RWPE2 (cell line): ENCODE measurements at regions not wholly inside any gene's neighbourhood (a gene's known extent, or its start where the extent isn't known, plus 50 kb on each side); places are given as distances from the start of the nearest gene placed in this dataset.

Experiments used
- ATAC-seq: fragments of 200-7000 bp; cut with Tn5 transposase; 3 replicates; pipeline ENCODE4 v1.9.1; 2021; ENCODE audit warnings: low read depth
- DNase-seq: peaks from one replicate; pipeline ENCODE4 v3.0.0-alpha.2; 2020; ENCODE audit warnings: low spot score
- H3K27ac ChIP-seq: fragments of 450-650 bp; 2 replicates; pipeline ENCODE4 v1.5.1; 2017; ENCODE audit warnings: mild to moderate bottlenecking; ENCODE audit not compliant: poor library complexity, severe bottlenecking
- H3K27me3 ChIP-seq: fragments of 250-450 bp; sonication (Bioruptor Pico); 2 replicates; pipeline ENCODE4 v1.5.1; 2021; ENCODE audit warnings: mild to moderate bottlenecking, moderate library complexity; ENCODE audit not compliant: insufficient read depth, poor library complexity, severe bottlenecking
- H3K36me3 ChIP-seq: fragments of 250-450 bp; sonication (Bioruptor Pico); 2 replicates; pipeline ENCODE4 v1.5.1; 2020; ENCODE audit warnings: low read depth, mild to moderate bottlenecking, moderate library complexity
- H3K4me1 ChIP-seq: fragments of 250-450 bp; sonication (Bioruptor Pico); 2 replicates; pipeline ENCODE4 v1.5.1; 2021; ENCODE audit warnings: mild to moderate bottlenecking, moderate library complexity; ENCODE audit not compliant: insufficient read depth, poor library complexity, severe bottlenecking
- H3K4me3 ChIP-seq: fragments of 250-450 bp; sonication (Bioruptor Pico); 2 replicates; pipeline ENCODE4 v1.5.1; 2021; ENCODE audit warnings: mild to moderate bottlenecking, moderate library complexity; ENCODE audit not compliant: severe bottlenecking
- H3K9me3 ChIP-seq: fragments of 250-450 bp; sonication (Bioruptor Pico); 2 replicates; pipeline ENCODE4 v1.5.1; 2021; ENCODE audit warnings: mild to moderate bottlenecking, moderate library complexity; ENCODE audit not compliant: severe bottlenecking
- TF ChIP-seq, protein P1 (sequence below): fragments of 450-650 bp; IDR thresholded peaks from one replicate; pipeline ENCODE4 v1.5.1; 2017; ENCODE audit warnings: mild to moderate bottlenecking, moderate library complexity; ENCODE audit not compliant: poor library complexity, severe bottlenecking

DNA sequence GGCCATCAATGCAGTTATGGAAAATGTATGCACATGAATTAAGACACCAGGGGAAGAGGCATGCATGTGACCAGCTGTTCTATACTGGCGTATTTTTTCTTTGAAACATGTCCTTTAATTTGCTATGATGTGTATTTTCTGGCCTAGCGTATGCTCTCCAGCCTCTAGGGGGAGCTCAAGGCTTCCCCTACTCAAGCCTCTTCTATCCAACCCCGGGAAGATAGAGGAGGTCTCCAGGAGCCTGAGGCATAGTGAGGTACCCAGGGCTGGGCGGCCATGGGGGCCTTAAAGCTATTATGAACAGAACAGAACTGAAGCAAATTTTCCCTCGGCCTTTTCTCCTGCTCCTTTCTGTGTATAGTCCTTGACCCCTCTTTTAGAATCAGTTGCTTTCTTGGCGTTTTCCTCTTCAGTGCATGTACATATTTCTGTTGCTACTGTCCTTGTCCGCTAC is 528.9 kb downstream of the MAFB start:
- H3K9me3 ChIP-seq, result no peaks in the 10 kb centered on the region
- no peak overlapping the region for H3K4me3 ChIP-seq
- DNase-seq (no peak), ATAC-seq (peak; percentile 92)
- no peaks in the 10 kb centered on the region for H3K36me3 ChIP-seq
- no peak overlapping the region for H3K27ac ChIP-seq
- TF ChIP-seq, protein P1, sequence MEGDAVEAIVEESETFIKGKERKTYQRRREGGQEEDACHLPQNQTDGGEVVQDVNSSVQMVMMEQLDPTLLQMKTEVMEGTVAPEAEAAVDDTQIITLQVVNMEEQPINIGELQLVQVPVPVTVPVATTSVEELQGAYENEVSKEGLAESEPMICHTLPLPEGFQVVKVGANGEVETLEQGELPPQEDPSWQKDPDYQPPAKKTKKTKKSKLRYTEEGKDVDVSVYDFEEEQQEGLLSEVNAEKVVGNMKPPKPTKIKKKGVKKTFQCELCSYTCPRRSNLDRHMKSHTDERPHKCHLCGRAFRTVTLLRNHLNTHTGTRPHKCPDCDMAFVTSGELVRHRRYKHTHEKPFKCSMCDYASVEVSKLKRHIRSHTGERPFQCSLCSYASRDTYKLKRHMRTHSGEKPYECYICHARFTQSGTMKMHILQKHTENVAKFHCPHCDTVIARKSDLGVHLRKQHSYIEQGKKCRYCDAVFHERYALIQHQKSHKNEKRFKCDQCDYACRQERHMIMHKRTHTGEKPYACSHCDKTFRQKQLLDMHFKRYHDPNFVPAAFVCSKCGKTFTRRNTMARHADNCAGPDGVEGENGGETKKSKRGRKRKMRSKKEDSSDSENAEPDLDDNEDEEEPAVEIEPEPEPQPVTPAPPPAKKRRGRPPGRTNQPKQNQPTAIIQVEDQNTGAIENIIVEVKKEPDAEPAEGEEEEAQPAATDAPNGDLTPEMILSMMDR, result peak; percentile 100
- H3K4me1 ChIP-seq, result no peaks in the 10 kb centered on the region
- no peaks in the 10 kb centered on the region for H3K27me3 ChIP-seq

DNA sequence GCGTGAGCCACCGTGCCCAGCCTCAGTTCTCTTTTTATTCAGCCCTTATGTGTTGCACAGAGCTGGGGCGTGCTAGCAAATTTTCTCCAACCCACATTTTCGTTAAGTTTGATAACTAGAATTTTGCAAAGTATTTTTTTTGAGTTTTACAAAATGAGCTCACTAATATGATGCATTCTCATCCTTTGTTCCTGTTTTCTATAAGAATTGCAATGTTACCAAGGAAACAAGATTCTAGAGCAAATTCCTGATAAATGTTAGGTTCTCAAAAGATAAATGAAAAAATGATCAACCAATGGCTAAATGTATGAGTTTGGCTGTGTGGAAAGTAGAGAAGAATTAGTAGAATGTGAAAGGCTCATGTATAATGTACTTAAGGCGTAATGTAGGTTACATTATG is 529.8 kb downstream of the MAFB start:
- Histone ChIP-seq H3K27ac (no peak overlapping the region), H3K4me1 (no peaks in the 10 kb centered on the region), H3K4me3 (no peak overlapping the region), H3K36me3 (no peaks in the 10 kb centered on the region), H3K27me3 (no peaks in the 10 kb centered on the region), H3K9me3 (no peaks in the 10 kb centered on the region)
- TF ChIP-seq, protein P1, result no peak
- DNase-seq (no peak), ATAC-seq (no peak)

DNA sequence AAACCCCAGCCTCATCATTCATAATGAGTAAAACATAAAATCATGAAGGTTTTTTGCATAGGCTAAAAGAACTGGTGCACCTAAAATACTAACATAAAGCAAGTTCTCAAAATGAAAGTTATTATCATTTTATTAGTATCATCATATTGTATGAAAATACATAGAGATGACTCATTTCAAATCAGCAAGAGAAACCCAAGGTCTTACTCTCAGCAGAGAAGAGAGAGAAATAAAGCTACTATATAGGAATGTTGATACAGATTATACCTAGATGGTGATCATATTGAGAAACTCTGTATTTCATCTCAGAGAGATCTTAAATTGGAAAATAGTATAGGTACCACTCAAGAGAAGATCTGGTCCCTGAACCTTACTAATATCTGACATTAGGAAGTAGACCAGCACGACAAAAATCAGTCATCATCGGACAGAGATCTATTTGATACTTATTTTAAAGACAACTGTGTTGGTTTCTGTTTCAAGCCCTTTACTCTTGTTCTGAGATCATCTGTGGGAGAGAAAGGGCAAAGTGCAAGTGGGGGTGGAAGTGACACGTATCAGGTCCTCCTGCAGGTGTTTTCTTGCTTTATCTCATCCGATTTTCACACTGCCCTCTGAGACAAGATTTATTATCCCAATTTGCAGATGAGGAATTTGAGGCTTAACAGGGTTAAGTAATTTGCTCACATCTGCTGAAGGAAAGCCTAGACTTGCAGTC is 532.3 kb downstream of the MAFB start:
- no peaks in the 10 kb centered on the region for H3K27me3 ChIP-seq
- no peaks in the 10 kb centered on the region for H3K4me1 ChIP-seq
- no peaks in the 10 kb centered on the region for H3K36me3 ChIP-seq
- no peak overlapping the region for H3K4me3 ChIP-seq
- no peak overlapping the region for H3K27ac ChIP-seq
- no peaks in the 10 kb centered on the region for H3K9me3 ChIP-seq
- TF ChIP-seq, protein P1, result no peak
- DNase-seq (no peak), ATAC-seq (no peak)

DNA sequence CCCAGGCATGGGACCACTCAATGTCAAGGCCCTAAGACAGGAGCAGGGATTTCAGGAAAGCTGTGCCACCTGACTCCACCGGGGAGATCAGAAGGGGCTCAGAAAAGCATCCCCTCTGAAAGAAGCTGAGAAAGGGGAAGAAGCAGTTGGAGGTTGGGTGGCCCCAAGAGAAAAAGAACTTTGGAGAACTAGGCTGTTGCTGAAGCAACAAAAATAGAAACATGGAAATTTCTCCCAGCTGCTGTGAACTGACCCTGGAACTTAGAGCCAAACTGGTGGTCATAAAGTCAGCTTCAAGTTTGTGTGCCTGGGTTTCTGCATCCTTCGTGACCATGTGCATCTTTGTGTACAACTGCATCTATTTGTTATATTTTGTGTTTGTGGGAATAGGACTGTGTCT is 534.5 kb downstream of the MAFB start:
- Histone ChIP-seq H3K27me3 (no peaks in the 10 kb centered on the region), H3K4me1 (no peaks in the 10 kb centered on the region), H3K27ac (no peak overlapping the region), H3K4me3 (no peak overlapping the region), H3K36me3 (no peaks in the 10 kb centered on the region), H3K9me3 (no peaks in the 10 kb centered on the region)
- ATAC-seq (no peak), DNase-seq (no peak)
- TF ChIP-seq, protein P1, result no peak

DNA sequence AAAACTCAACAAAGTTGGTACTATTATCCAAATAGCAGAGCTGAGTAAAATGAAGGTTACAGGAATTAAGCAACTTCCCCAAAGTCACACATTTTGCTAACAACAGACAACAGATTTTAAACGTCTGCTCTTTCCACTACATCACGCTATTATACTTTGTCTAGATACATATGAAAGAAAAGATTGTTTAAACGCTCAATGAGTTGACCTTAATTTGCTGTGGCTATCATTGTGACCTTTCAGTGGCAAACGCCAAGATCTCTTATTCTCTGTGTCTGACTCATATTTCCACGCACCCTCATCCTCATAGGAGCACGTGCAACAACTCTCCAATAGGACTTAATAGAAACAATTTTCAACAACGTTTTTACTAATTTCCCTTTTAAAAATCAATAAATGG is 540.1 kb downstream of the MAFB start:
- Histone ChIP-seq H3K4me1 (no peaks in the 10 kb centered on the region), H3K27me3 (no peaks in the 10 kb centered on the region), H3K27ac (no peak overlapping the region), H3K4me3 (no peak overlapping the region), H3K9me3 (no peaks in the 10 kb centered on the region), H3K36me3 (no peaks in the 10 kb centered on the region)
- DNase-seq (no peak), ATAC-seq (no peak)
- TF ChIP-seq, protein P1, result no peak
